Caco-2 (cell line): ENCODE measurements at regions not wholly inside any gene's neighbourhood (a gene's known extent, or its start where the extent isn't known, plus 50 kb on each side); places are given as distances from the start of the nearest gene placed in this dataset.

ENCODE experiments used
- BruUV-seq: library from RNA; stranded (reverse); fragments of 400-500 nt; replicated peaks from 2 replicates; lab custom pipeline; 2021; lab: Mats Ljungman, UMichigan
- CTCF ChIA-PET: fragments of 300-600 bp; sonication (Branson Sonifier 250); formaldehyde crosslinking; loops from one replicate; lab custom pipeline; 2022; ENCODE audit warnings: antibody characterized with exemption; lab: Charles Lee
- POLR2A ChIA-PET: fragments of 300-600 bp; sonication (Branson Sonifier 250); formaldehyde crosslinking; loops from one replicate; lab custom pipeline; 2022; ENCODE audit warnings: antibody characterized with exemption; lab: Charles Lee
- DNase-seq, 2 experiments: peaks; one replicate each; pipeline versions ENCODE4 v3.0.0 to v3.0.0-alpha.2; 2020 to 2022
- H3K27me3 ChIP-seq: replicated peaks from 2 replicates; pipeline ENCODE4 v1.6.0; 2011; ENCODE audit warnings: low read length; ENCODE audit not compliant: control insufficient read depth, insufficient read depth
- H3K36me3 ChIP-seq: 2 replicates; pipeline ENCODE4 v1.5.1; 2011; ENCODE audit warnings: low read length; ENCODE audit not compliant: control insufficient read depth, insufficient read depth
- H3K4me1 ChIP-seq: fragments of 250-450 bp; sonication (Bioruptor Pico); 2 replicates; pipeline ENCODE4 v1.5.1; 2020; ENCODE audit warnings: mild to moderate bottlenecking
- H3K4me3 ChIP-seq: 2 replicates; pipeline ENCODE4 v1.5.1; 2011; ENCODE audit warnings: low read depth, mild to moderate bottlenecking, control low read depth, low read length
- H3K9me3 ChIP-seq: fragments of 250-450 bp; sonication (Bioruptor Pico); 2 replicates; pipeline ENCODE4 v1.5.1; 2020; ENCODE audit warnings: mild to moderate bottlenecking, moderate library complexity
- H3K27ac Mint-ChIP-seq: one replicate; pipeline ENCODE4 v1.8.0; 2022; ENCODE audit warnings: mixed read lengths; ENCODE audit not compliant: unreplicated experiment
- H3K27me3 Mint-ChIP-seq: one replicate; pipeline ENCODE4 v1.8.0; 2022; ENCODE audit warnings: mixed read lengths; ENCODE audit not compliant: insufficient read depth, unreplicated experiment
- H3K36me3 Mint-ChIP-seq: one replicate; pipeline ENCODE4 v1.8.0; 2022; ENCODE audit warnings: mild to moderate bottlenecking, mixed read lengths; ENCODE audit not compliant: insufficient read depth, unreplicated experiment
- H3K4me1 Mint-ChIP-seq: one replicate; pipeline ENCODE4 v1.8.0; 2022; ENCODE audit warnings: low read depth, mixed read lengths; ENCODE audit not compliant: unreplicated experiment
- H3K4me3 Mint-ChIP-seq: one replicate; pipeline ENCODE4 v1.8.0; 2022; ENCODE audit warnings: mild to moderate bottlenecking, moderate library complexity, mixed read lengths; ENCODE audit not compliant: unreplicated experiment
- H3K9me3 Mint-ChIP-seq: one replicate; pipeline ENCODE4 v1.8.0; 2022; ENCODE audit warnings: mixed read lengths; ENCODE audit not compliant: unreplicated experiment
- intact Hi-C: fragments of 100-400 bp; cut with micrococcal nuclease; formaldehyde crosslinking; loops from one replicate; pipeline ENCODE4 v1.10.0; 2022; ENCODE audit not compliant: unreplicated experiment
- TF ChIP-seq, protein P1 (sequence below), 2 experiments: fragments of 200-600 bp in 1 of 2; IDR thresholded peaks; 1 replicate in 1 of 2; 2 replicates in 1 of 2; pipeline versions ENCODE4 v1.5.1 to v1.8.0; 2011 to 2022; ENCODE audit warnings: antibody characterized with exemption in 1 of 2, control low read depth in 1 of 2, inconsistent platforms in 1 of 2, low read depth in 1 of 2, low read length in 1 of 2, mild to moderate bottlenecking in 1 of 2, moderate library complexity in 1 of 2; ENCODE audit not compliant: insufficient read depth in 1 of 2, severe bottlenecking in 1 of 2, unreplicated experiment in 1 of 2

DNA sequence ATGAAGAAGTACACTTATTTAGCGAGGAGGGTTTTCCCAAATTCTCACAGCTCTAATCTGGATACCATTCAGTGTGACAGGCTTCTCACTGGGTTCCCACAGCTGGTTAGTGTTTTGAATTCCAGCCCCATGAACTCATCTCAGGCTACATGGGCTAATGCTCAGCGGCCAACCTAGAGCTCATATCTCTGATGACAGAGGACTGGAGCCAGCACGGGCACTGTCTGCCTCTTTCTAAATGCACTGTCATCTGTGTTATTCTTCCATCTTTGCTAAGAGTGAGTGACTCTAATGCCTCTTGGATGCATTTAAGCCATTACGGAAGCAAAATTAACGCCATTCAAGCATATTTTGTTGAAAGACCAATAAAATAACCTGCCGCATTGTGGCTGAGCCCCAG lies 308.9 kb upstream of the JAG1 start:
- no peak for DNase-seq
- Histone ChIP-seq H3K4me1 (peaks cover 4% of the 10 kb centered on the region; the same call in 1 of the 2 replicates), H3K27me3 (no peaks in the 10 kb centered on the region), H3K9me3 (no peaks in the 10 kb centered on the region), H3K36me3 (no peaks in the 10 kb centered on the region), H3K4me3 (no peak overlapping the region)
- no peak overlapping the region for H3K27ac Mint-ChIP-seq
- no peaks in the 10 kb centered on the region for H3K36me3 Mint-ChIP-seq
- no peak overlapping the region for H3K4me3 Mint-ChIP-seq
- intact Hi-C loops = no loop called here
- CTCF ChIA-PET = no interaction called here
- H3K4me1 Mint-ChIP-seq = peaks cover 9% of the 10 kb centered on the region
- no TSS peak for BruUV-seq
- POLR2A ChIA-PET = no interaction called here
- H3K9me3 Mint-ChIP-seq = no peaks in the 10 kb centered on the region
- TF ChIP-seq, protein P1, sequence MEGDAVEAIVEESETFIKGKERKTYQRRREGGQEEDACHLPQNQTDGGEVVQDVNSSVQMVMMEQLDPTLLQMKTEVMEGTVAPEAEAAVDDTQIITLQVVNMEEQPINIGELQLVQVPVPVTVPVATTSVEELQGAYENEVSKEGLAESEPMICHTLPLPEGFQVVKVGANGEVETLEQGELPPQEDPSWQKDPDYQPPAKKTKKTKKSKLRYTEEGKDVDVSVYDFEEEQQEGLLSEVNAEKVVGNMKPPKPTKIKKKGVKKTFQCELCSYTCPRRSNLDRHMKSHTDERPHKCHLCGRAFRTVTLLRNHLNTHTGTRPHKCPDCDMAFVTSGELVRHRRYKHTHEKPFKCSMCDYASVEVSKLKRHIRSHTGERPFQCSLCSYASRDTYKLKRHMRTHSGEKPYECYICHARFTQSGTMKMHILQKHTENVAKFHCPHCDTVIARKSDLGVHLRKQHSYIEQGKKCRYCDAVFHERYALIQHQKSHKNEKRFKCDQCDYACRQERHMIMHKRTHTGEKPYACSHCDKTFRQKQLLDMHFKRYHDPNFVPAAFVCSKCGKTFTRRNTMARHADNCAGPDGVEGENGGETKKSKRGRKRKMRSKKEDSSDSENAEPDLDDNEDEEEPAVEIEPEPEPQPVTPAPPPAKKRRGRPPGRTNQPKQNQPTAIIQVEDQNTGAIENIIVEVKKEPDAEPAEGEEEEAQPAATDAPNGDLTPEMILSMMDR (IDR thresholded peaks at IDR 0.05; ENCODE audit: insufficient read depth in 1 of 2, low read depth in 1 of 2, low read length in 1 of 2, severe bottlenecking in 1 of 2, unreplicated experiment in 1 of 2) = no peak
- H3K27me3 Mint-ChIP-seq = no peaks in the 10 kb centered on the region

DNA sequence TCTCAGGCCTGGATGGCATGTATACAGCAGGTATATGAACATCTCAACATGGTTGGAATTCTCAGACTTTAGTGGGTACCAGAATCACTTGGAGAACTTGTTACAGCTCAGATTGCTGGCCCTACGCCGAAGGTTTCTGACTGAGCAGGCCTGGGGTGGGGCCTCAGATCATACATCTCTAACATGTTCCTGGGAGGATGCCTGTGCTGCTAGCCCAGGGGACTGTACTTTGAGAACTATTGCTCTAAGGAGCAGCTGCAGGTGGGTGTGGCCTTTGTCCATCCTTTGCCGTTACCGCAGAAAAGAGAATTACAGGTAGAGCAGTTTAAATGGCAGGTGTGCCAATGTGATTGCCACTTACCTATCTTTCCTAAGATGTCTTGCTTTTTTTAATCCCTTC lies 310.5 kb upstream of the JAG1 start:
- CTCF ChIA-PET = no interaction called here
- Histone ChIP-seq H3K4me3 (no peak overlapping the region), H3K4me1 (peaks cover 4% of the 10 kb centered on the region; the same call in 1 of the 2 replicates), H3K27me3 (no peaks in the 10 kb centered on the region), H3K36me3 (no peaks in the 10 kb centered on the region), H3K9me3 (no peaks in the 10 kb centered on the region)
- H3K4me1 Mint-ChIP-seq = peaks cover 9% of the 10 kb centered on the region
- no peak for DNase-seq
- no peak overlapping the region for H3K4me3 Mint-ChIP-seq
- H3K27ac Mint-ChIP-seq = no peak overlapping the region
- H3K27me3 Mint-ChIP-seq = no peaks in the 10 kb centered on the region
- no peaks in the 10 kb centered on the region for H3K9me3 Mint-ChIP-seq
- no TSS peak for BruUV-seq
- no peaks in the 10 kb centered on the region for H3K36me3 Mint-ChIP-seq
- intact Hi-C loops = no loop called here
- TF ChIP-seq, protein P1 (IDR thresholded peaks at IDR 0.05; ENCODE audit: insufficient read depth in 1 of 2, low read depth in 1 of 2, low read length in 1 of 2, severe bottlenecking in 1 of 2, unreplicated experiment in 1 of 2) = no peak
- POLR2A ChIA-PET = no interaction called here

DNA sequence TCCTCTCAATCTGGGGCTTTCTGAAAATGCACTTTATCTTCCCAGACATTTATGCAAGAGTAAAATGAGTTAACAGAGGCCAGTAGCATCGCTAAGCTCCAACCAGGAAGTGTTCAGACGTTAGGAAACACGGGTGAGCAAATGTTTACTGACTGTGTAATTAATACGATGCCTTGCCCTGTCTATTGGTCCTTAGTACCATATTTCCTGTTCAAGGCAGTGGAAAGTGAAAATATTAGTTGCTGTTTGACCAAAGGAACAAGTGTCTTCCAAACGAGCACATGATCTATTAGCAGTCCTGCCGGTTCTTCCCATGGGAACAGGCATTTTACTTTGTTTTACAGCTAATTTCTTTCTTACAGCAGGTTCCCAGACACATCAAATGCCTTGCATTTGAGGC lies 311.1 kb upstream of the JAG1 start:
- POLR2A ChIA-PET = no interaction called here

More for the DNA sequence above, 311.1 kb upstream of the JAG1 start:
- Mint-ChIP-seq H3K9me3 (no peaks in the 10 kb centered on the region), H3K4me3 (no peak overlapping the region), H3K27me3 (no peaks in the 10 kb centered on the region), H3K27ac (no peak overlapping the region), H3K36me3 (no peaks in the 10 kb centered on the region), H3K4me1 (peaks cover 9% of the 10 kb centered on the region)
- CTCF ChIA-PET = no interaction called here
- Histone ChIP-seq H3K4me3 (no peak overlapping the region), H3K9me3 (no peaks in the 10 kb centered on the region), H3K27me3 (no peaks in the 10 kb centered on the region), H3K36me3 (no peaks in the 10 kb centered on the region), H3K4me1 (peaks cover 4% of the 10 kb centered on the region; the same call in 1 of the 2 replicates)
- DNase-seq = no peak
- TF ChIP-seq, protein P1 (IDR thresholded peaks at IDR 0.05; ENCODE audit: insufficient read depth in 1 of 2, low read depth in 1 of 2, low read length in 1 of 2, severe bottlenecking in 1 of 2, unreplicated experiment in 1 of 2) = no peak
- intact Hi-C loops = no loop called here
- no TSS peak for BruUV-seq
